Fibroblast of the conjunctiva (primary cell): ENCODE measurements at regions not wholly inside any gene's neighbourhood (a gene's known extent, or its start where the extent isn't known, plus 50 kb on each side); places are given as distances from the start of the nearest gene placed in this dataset.
A peak's percentile ranks its signal among the peaks of the same experiment; 100 is the strongest.
"Not testable (repeated sequence)": the region's sequence is repeated elsewhere in the genome, so short reads cannot be mapped to it uniquely, and the experiment has no call there.

ENCODE experiments used
- DNase-seq: peaks from one replicate; pipeline ENCODE4 v3.0.0-alpha.2; 2010; ENCODE audit warnings: low read depth

GRCh38 chr5:127133071-127133470 is 59.8 kb upstream of the C5orf63 start:
- DNase-seq = no peak

- no peak for DNase-seq
Observed at GRCh38 chr5:127136908-127137307, 63.6 kb upstream of the C5orf63 start.

- no peak for DNase-seq
Observed at GRCh38 chr5:127143722-127144121, 70.4 kb upstream of the C5orf63 start.

- DNase-seq = no peak
Observed at GRCh38 chr5:127153031-127153430, 79.7 kb upstream of the C5orf63 start.

- no peak for DNase-seq
Observed at GRCh38 chr5:127153521-127153920, 80.2 kb upstream of the C5orf63 start.

GRCh38 chr5:127163750-127164149 is 90.4 kb upstream of the C5orf63 start:
- no peak for DNase-seq

GRCh38 chr5:127170918-127171600 is 97.8 kb upstream of the C5orf63 start:
- no peak for DNase-seq

GRCh38 chr5:127176769-127177168 is 103.5 kb upstream of the C5orf63 start:
- no peak for DNase-seq

GRCh38 chr5:127182631-127183030 is 108.0 kb upstream of the MEGF10 start:
- DNase-seq = not testable (repeated sequence)

- no peak for DNase-seq
Observed at GRCh38 chr5:127183332-127183731, 107.3 kb upstream of the MEGF10 start.

- DNase-seq = peak; percentile 37
Observed at GRCh38 chr5:127184851-127185250, 105.7 kb upstream of the MEGF10 start.

GRCh38 chr5:127186657-127187056 is 103.9 kb upstream of the MEGF10 start:
- DNase-seq = no peak

GRCh38 chr5:127187706-127188105 is 102.9 kb upstream of the MEGF10 start:
- no peak for DNase-seq

- DNase-seq = no peak
Observed at GRCh38 chr5:127192150-127192549, 98.4 kb upstream of the MEGF10 start.

GRCh38 chr5:127192836-127193338 is 97.7 kb upstream of the MEGF10 start:
- DNase-seq = no peak

GRCh38 chr5:127196042-127196441 is 94.6 kb upstream of the MEGF10 start:
- no peak for DNase-seq

GRCh38 chr5:127197402-127198167 is 93.0 kb upstream of the MEGF10 start:
- not testable (repeated sequence) for DNase-seq

GRCh38 chr5:127202738-127203137 is 87.9 kb upstream of the MEGF10 start:
- not testable (repeated sequence) for DNase-seq

GRCh38 chr5:127203818-127204217 is 86.8 kb upstream of the MEGF10 start:
- DNase-seq = peak; percentile 12

GRCh38 chr5:127205147-127205546 is 85.4 kb upstream of the MEGF10 start:
- no peak for DNase-seq

GRCh38 chr5:127206320-127207113 is 84.1 kb upstream of the MEGF10 start:
- DNase-seq = peak; percentile 78

GRCh38 chr5:127210042-127210441 is 80.6 kb upstream of the MEGF10 start:
- no peak for DNase-seq

GRCh38 chr5:127213231-127213630 is 77.4 kb upstream of the MEGF10 start:
- no peak for DNase-seq
